ENCODE measurements at regions not wholly inside any gene's neighbourhood (a gene's known extent, or its start where the extent isn't known, plus 50 kb on each side); places are given as distances from the start of the nearest gene placed in this dataset.

DNA sequence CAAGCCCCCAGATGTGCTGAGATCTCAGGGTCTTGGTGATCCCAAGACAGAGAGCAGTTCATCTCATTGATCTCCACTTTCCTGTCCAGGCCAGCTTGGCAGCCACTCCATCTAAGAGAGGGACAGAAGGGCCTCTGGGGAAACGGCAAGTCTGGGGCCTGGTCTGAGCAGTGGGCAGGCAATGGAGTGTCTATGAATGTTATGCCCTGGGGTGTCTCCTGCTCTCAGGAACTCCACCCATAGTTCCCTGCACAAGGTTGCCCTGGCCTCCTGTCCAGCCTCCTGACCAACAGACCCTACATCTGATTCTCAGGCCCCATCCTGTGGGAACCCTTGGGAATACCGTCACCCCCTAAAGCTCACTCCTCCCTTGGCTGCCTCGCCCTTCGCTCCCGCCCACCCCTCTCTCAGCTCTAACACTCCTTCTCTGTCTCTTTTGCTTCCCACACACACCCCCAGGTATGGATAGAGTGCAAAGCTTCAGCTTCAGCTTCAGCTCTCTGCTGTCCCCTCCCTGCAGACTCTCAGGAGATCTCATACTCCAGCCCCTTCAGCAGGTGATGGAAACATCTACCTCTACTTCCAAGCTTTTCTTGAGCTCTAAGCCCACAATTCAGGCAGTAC is 83.0 kb downstream of the HIF1AN start:
- Histone ChIP-seq H3K36me3 (ENCODE audit: control insufficient read depth in 2 of 3, insufficient read depth in 3 of 3, low read length in 3 of 3) (no peaks in the 10 kb centered on the region), H3K27ac (ENCODE audit: low read depth, low read length) (no peak overlapping the region), H3K4me3 (ENCODE audit: low read length) (no peak overlapping the region), H3K27me3 (ENCODE audit: control insufficient read depth in 2 of 2, insufficient read depth in 2 of 2, low read length in 2 of 2) (peaks cover 0 to 2% of the 10 kb centered on the region in 2 donors), H3K4me1 (ENCODE audit: control insufficient read depth in 2 of 2, insufficient read depth in 2 of 2, low read length in 2 of 2) (no peaks in the 10 kb centered on the region), H3K9me3 (ENCODE audit: control insufficient read depth in 2 of 3, low read length in 3 of 3) (no peaks in the 10 kb centered on the region)
- ChIA-PET POLR2A (no interaction called here), CTCF (no interaction called here)
- H3K4me3 Mint-ChIP-seq: no peak overlapping the region
- DNase-seq: no peak
- no peak for ATAC-seq
- H3K27me3 Mint-ChIP-seq: peaks cover 61 to 80% (median 66%) of the 10 kb centered on the region in 5 donors
- H3K4me1 Mint-ChIP-seq: peaks cover 0 to 6% (median 0%) of the 10 kb centered on the region in 7 donors
- no peak overlapping the region for H3K27ac Mint-ChIP-seq
- no peaks in the 10 kb centered on the region for H3K36me3 Mint-ChIP-seq
- no peaks in the 10 kb centered on the region for H3K9me3 Mint-ChIP-seq
- intact Hi-C loops (cut with micrococcal nuclease): no loop called here

DNA sequence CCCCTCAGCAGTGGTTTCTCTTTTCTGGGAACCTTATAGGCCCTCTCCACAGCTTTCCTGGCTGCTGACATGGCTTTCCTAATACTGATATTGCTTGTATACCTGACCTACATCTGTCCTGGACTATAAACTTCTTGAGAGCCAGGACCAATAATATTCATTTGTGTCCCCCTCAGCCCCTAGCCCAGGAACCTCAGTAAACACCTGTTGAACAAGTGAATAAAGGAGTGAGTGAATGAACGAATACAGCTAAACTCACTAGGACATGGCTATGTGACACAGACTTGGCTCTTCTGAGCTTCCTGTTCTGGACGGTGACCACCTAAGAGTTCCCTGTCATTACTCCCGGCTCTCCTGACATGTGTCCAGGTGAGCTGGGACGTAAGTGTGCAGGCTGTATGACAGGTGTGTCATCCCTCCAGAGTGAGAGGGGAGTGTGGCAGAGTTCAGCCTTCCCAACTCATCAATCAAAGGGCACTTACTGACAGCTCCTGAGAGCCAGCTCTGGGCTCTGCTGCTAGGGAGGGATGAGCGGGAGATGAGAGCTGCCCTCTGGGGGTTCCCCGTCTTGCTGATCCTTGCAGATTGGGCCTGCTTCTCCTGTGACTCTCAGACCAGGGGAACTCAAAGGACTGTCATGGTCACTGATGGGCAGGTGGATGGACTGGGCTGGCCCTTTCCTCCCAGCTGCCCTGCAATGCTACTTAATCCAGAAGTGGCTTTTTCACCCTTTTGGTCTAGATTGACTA is 84.5 kb downstream of the HIF1AN start:
- POLR2A ChIA-PET: interaction anchor here (1.1 kb wide), 1 partner anchor 9 kb away, joined by 4 read pairs; no protein-coding TSS in a partner anchor
- CTCF ChIA-PET: interaction anchor here (0.6 kb wide), 1 partner anchor 11 kb away, joined by 3 read pairs; no protein-coding TSS in a partner anchor
- ATAC-seq (no peak), DNase-seq (no peak)
- Histone ChIP-seq H3K9me3 (ENCODE audit: control insufficient read depth in 2 of 3, low read length in 3 of 3) (no peaks in the 10 kb centered on the region), H3K27me3 (ENCODE audit: control insufficient read depth in 2 of 2, insufficient read depth in 2 of 2, low read length in 2 of 2) (peaks cover 0 to 2% of the 10 kb centered on the region in 2 donors), H3K4me3 (ENCODE audit: low read length) (no peak overlapping the region), H3K4me1 (ENCODE audit: control insufficient read depth in 2 of 2, insufficient read depth in 2 of 2, low read length in 2 of 2) (no peaks in the 10 kb centered on the region), H3K27ac (ENCODE audit: low read depth, low read length) (no peak overlapping the region), H3K36me3 (ENCODE audit: control insufficient read depth in 2 of 3, insufficient read depth in 3 of 3, low read length in 3 of 3) (no peaks in the 10 kb centered on the region)
- Mint-ChIP-seq H3K4me3 (no peak overlapping the region), H3K36me3 (no peaks in the 10 kb centered on the region), H3K27me3 (peaks cover 62 to 82% (median 67%) of the 10 kb centered on the region in 5 donors), H3K4me1 (peaks cover 0 to 6% (median 0%) of the 10 kb centered on the region in 7 donors), H3K27ac (no peak overlapping the region), H3K9me3 (no peaks in the 10 kb centered on the region)
- intact Hi-C loops (cut with micrococcal nuclease): no loop called here

DNA sequence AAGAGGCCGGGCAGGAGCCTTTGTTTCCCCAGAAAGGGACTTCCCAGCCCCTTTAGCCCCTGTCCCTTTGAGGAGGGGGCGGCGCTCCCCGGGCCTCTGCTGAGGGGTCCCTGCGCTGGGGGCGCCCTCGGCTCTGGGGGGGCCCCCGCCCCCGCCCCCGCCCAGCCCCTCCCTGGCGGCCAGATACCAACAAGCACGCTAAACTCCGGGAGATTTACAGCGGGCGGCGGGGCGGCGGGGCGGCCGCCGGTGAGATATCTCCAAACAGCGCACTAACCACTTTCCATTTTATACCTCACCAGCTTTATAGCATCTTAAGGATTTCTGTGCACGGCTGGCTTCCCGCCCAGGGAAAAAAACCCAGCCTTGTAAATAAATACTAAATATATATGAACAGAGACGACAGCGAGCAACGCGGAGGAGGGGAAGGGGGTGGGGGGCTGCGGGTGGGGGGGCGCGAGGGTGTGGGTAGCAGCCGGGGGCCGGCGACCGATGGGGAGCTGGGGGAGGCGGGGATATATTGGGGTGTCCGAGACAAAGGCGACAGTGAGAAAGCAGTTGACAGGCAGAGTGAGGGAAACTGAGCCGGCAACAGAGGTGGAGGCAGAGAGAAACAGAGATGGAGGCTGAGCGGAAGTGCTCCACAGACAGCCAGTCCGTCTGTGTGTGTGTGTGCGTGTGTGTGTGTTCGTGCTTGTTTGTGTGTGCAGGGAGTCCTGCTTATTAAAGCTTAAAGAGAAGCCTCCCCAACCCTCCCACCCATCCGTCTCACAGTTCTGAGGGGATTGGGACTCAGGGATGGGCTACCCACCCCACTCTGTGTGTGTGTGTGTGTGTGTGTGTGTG is 85.8 kb downstream of the HIF1AN start:
- H3K27me3 Mint-ChIP-seq: peaks cover 65 to 76% (median 68%) of the 10 kb centered on the region in 5 donors
- H3K4me3 Mint-ChIP-seq: peak overlapping the region in 9 of 10 donors; percentile 36 to 74 (median 66)
- CTCF ChIA-PET: no interaction called here
- H3K9me3 Mint-ChIP-seq: no peaks in the 10 kb centered on the region
- Histone ChIP-seq H3K9me3 (ENCODE audit: control insufficient read depth in 2 of 3, low read length in 3 of 3) (no peaks in the 10 kb centered on the region), H3K36me3 (ENCODE audit: control insufficient read depth in 2 of 3, insufficient read depth in 3 of 3, low read length in 3 of 3) (no peaks in the 10 kb centered on the region), H3K27me3 (ENCODE audit: control insufficient read depth in 2 of 2, insufficient read depth in 2 of 2, low read length in 2 of 2) (peaks cover 0 to 10% of the 10 kb centered on the region in 2 donors), H3K4me1 (ENCODE audit: control insufficient read depth in 2 of 2, insufficient read depth in 2 of 2, low read length in 2 of 2) (no peaks in the 10 kb centered on the region), H3K4me3 (ENCODE audit: low read length) (no peak overlapping the region), H3K27ac (ENCODE audit: low read depth, low read length) (no peak overlapping the region)
- peak in 7 of 9 donors; percentile 18 to 64 (median 50) for DNase-seq
- H3K27ac Mint-ChIP-seq: peak overlapping the region in 1 of 9 donors; percentile 66
- no peaks in the 10 kb centered on the region for H3K36me3 Mint-ChIP-seq
- peak; percentile 58 for ATAC-seq
- peaks cover 0 to 6% (median 0%) of the 10 kb centered on the region in 7 donors for H3K4me1 Mint-ChIP-seq
- POLR2A ChIA-PET: no interaction called here
- intact Hi-C loops (cut with micrococcal nuclease): no loop called here

DNA sequence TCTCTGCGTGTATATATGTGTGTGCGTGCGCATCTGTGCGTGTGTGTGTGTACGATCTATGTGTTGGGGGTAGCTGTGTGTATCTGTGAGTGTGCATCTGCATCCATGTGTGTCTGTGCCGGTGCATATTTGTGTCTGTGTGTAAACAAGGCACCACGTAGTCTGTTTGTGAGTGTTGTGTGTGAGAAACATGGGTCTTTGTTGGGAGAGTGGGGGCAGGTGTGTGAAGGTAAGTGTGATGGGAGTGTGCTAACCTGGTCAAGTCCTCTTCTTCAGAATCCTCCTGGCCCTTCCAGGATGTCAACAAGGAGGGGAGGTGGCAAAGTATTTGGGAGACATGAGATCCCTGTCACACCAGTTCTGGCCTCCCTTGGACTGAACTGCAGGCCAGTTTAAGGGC is 87.2 kb downstream of the HIF1AN start:
- Histone ChIP-seq H3K4me1 (ENCODE audit: control insufficient read depth in 2 of 2, insufficient read depth in 2 of 2, low read length in 2 of 2) (no peaks in the 10 kb centered on the region), H3K36me3 (ENCODE audit: control insufficient read depth in 2 of 3, insufficient read depth in 3 of 3, low read length in 3 of 3) (no peaks in the 10 kb centered on the region), H3K27me3 (ENCODE audit: control insufficient read depth in 2 of 2, insufficient read depth in 2 of 2, low read length in 2 of 2) (peaks cover 0 to 10% of the 10 kb centered on the region in 2 donors), H3K27ac (ENCODE audit: low read depth, low read length) (no peak overlapping the region), H3K4me3 (ENCODE audit: low read length) (no peak overlapping the region), H3K9me3 (ENCODE audit: control insufficient read depth in 2 of 3, low read length in 3 of 3) (no peaks in the 10 kb centered on the region)
- ATAC-seq: no peak
- ChIA-PET POLR2A (no interaction called here), CTCF (no interaction called here)
- intact Hi-C loops (cut with micrococcal nuclease): no loop called here
- Mint-ChIP-seq H3K4me3 (no peak overlapping the region), H3K27ac (no peak overlapping the region), H3K9me3 (no peaks in the 10 kb centered on the region), H3K4me1 (peaks cover 0 to 6% (median 0%) of the 10 kb centered on the region in 7 donors), H3K27me3 (peaks cover 62 to 78% (median 65%) of the 10 kb centered on the region in 5 donors), H3K36me3 (no peaks in the 10 kb centered on the region)
- DNase-seq: no peak

DNA sequence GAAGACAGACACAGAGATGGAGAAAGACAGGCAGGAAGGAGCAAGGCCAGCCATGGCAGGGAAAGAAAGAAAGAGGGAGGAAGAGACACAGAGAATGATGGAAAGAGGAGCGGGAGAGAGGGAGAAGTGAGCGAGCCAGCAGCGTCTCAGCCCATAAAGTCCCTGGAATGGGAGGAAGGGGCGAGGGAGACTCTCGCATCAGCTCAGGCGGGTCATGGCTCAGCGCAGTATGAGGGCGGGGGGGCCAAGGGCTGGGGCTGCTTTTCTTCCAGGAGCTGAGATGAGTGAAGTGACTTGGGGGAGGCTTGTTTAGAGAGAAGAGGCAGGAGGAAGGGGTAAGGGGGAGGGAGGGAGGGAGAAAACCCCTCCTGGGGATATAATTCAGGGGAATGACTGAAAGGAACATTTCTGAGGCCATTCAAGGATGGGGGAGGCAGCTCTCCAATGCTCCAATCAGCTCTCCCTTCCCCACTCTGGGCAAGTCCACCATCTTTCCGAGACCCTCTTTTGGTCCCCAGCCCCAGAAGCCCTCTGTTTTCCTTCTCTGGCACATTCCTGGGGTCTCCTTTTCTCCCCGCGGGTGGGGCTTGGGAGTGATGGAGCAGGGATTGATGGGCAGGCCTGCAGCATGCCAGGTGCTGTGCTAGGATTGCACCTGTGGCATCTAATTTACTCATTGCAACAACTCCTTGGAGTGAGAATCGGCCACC is 87.9 kb downstream of the HIF1AN start:
- ATAC-seq (no peak), DNase-seq (no peak)
- Histone ChIP-seq H3K4me3 (ENCODE audit: low read length) (no peak overlapping the region), H3K27ac (ENCODE audit: low read depth, low read length) (no peak overlapping the region), H3K4me1 (ENCODE audit: control insufficient read depth in 2 of 2, insufficient read depth in 2 of 2, low read length in 2 of 2) (no peaks in the 10 kb centered on the region), H3K27me3 (ENCODE audit: control insufficient read depth in 2 of 2, insufficient read depth in 2 of 2, low read length in 2 of 2) (peaks cover 0 to 10% of the 10 kb centered on the region in 2 donors), H3K9me3 (ENCODE audit: control insufficient read depth in 2 of 3, low read length in 3 of 3) (no peaks in the 10 kb centered on the region), H3K36me3 (ENCODE audit: control insufficient read depth in 2 of 3, insufficient read depth in 3 of 3, low read length in 3 of 3) (no peaks in the 10 kb centered on the region)
- POLR2A ChIA-PET: no interaction called here
- Mint-ChIP-seq H3K36me3 (no peaks in the 10 kb centered on the region), H3K27me3 (peaks cover 61 to 79% (median 70%) of the 10 kb centered on the region in 5 donors), H3K27ac (no peak overlapping the region), H3K4me1 (peaks cover 0 to 6% (median 0%) of the 10 kb centered on the region in 7 donors), H3K4me3 (no peak overlapping the region), H3K9me3 (no peaks in the 10 kb centered on the region)
- intact Hi-C loops (cut with micrococcal nuclease): no loop called here
- CTCF ChIA-PET: no interaction called here

DNA sequence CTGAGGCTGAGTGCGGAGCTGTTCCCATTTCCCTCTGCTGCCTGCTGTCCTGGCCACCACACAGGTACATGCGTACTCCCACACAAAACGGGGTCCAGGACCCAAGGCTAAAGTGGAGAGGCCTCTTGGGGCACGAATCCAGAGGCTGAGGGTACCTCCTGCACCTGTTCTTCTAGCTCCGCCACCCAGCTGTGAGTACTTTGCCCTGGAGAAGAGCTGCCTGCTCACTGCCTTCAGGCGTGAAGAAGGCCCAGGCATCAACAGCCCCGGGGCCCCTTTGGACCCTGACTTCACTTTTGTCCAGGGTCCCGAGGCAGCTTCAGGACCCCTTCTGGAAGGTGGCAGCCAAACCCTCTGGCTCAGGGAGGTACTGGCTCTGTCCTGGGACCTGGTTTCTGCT is 88.6 kb downstream of the HIF1AN start:
- Histone ChIP-seq H3K27me3 (ENCODE audit: control insufficient read depth in 2 of 2, insufficient read depth in 2 of 2, low read length in 2 of 2) (peaks cover 0 to 10% of the 10 kb centered on the region in 2 donors), H3K36me3 (ENCODE audit: control insufficient read depth in 2 of 3, insufficient read depth in 3 of 3, low read length in 3 of 3) (no peaks in the 10 kb centered on the region), H3K9me3 (ENCODE audit: control insufficient read depth in 2 of 3, low read length in 3 of 3) (no peaks in the 10 kb centered on the region), H3K27ac (ENCODE audit: low read depth, low read length) (no peak overlapping the region), H3K4me3 (ENCODE audit: low read length) (no peak overlapping the region), H3K4me1 (ENCODE audit: control insufficient read depth in 2 of 2, insufficient read depth in 2 of 2, low read length in 2 of 2) (no peaks in the 10 kb centered on the region)
- no peak for DNase-seq
- Mint-ChIP-seq H3K4me1 (peaks cover 0 to 6% (median 0%) of the 10 kb centered on the region in 7 donors), H3K36me3 (no peaks in the 10 kb centered on the region), H3K9me3 (no peaks in the 10 kb centered on the region), H3K27me3 (peaks cover 55 to 79% (median 65%) of the 10 kb centered on the region in 5 donors), H3K27ac (no peak overlapping the region), H3K4me3 (no peak overlapping the region)
- intact Hi-C loops (cut with micrococcal nuclease): no loop called here
- ChIA-PET CTCF (no interaction called here), POLR2A (no interaction called here)
- no peak for ATAC-seq

Data from naive thymus-derived CD4-positive, alpha-beta T cell (primary cell).